ENCODE measurements at regions not wholly inside any gene's neighbourhood (a gene's known extent, or its start where the extent isn't known, plus 50 kb on each side); places are given as distances from the start of the nearest gene placed in this dataset.

DNA sequence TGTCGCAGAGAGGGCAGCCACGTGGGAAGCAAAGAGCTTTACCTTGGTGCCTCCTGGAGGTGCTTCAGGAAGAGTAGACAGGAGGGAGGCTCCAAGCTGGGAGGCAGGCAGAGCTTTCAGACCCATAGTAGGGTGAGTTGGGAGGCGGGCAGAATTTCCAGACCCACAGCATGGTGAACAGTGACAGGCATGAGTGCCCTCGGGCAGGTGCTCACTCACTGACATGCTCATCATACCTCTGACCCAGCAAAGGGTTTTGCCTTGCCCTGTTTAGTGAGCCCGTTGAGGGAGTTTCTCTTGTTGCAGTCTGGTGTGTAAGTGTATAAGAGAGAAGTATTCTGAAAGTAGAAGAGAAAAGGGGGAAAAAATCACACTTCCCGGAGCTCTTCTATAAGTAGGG, 86.4 kb upstream of the NTM start:
- TF ChIP-seq, protein P1, sequence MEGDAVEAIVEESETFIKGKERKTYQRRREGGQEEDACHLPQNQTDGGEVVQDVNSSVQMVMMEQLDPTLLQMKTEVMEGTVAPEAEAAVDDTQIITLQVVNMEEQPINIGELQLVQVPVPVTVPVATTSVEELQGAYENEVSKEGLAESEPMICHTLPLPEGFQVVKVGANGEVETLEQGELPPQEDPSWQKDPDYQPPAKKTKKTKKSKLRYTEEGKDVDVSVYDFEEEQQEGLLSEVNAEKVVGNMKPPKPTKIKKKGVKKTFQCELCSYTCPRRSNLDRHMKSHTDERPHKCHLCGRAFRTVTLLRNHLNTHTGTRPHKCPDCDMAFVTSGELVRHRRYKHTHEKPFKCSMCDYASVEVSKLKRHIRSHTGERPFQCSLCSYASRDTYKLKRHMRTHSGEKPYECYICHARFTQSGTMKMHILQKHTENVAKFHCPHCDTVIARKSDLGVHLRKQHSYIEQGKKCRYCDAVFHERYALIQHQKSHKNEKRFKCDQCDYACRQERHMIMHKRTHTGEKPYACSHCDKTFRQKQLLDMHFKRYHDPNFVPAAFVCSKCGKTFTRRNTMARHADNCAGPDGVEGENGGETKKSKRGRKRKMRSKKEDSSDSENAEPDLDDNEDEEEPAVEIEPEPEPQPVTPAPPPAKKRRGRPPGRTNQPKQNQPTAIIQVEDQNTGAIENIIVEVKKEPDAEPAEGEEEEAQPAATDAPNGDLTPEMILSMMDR (IDR thresholded peaks at IDR 0.05): no peak
- no peak for TF ChIP-seq POLR2A (IDR thresholded peaks at IDR 0.05)
